ENCODE measurements at regions not wholly inside any gene's neighbourhood (a gene's known extent, or its start where the extent isn't known, plus 50 kb on each side); places are given as distances from the start of the nearest gene placed in this dataset.
"Not testable (repeated sequence)": the region's sequence is repeated elsewhere in the genome, so short reads cannot be mapped to it uniquely, and the experiment has no call there.

DNA sequence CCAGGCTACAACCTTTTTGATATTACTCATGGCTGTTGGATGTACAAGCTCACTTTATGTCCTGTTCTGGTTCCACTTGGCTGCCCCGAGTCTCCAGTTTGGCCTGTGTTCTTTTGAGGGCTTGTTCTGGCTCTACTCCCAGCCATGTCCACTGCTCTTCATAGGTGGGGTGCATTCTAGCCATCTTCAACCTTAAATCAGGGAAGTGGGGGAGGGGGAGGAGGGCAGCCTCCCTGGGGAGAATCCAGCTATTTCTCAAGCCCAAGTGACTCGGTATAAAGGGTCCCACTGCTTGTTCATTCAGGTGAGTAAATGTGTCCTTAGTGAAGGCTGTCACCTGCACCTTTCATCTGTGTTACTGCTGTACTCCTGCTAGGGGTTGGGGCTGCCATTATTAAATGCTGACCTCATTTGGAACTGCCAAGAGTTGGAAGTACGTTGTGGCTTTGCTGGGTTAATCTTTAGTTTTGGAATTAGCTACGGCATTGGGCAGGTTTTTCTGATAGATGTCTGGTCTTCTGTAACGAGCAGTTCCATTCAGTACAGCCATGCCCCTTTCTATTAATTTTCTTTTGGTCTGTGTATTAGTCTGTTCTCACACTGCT, 255.8 kb downstream of the GOLGA6L6 start:
- DNase-seq: peak; percentile 52

DNA sequence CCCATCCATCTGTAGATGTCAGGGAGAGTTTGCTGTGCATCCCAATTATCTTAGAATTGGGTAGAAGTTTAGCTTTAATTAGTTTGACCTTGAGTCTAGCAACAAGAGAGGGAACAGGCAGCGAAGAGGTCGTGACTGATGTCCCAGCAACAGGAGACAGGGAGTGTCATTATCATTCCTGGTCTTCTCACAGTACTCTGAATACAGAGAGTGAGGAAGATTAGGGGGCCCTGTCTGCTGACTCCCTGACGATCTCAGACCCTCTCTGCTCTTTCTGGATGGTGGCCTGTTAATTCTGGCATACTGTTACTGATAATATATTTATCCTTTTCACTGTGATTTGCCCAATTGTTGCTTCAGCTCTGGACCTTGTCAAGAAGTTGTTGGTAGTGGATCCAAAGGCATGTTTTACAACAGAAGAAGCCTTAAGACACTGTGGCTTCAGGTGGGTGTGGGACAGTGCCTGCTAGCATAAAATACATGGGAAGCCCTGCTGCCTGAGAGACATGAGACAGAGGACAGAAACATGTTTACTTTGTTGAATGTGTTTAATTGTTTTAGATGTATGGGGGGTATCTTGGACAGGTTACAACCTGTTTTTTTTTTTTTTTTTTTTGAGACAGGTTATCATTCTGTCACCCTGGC, 256.6 kb downstream of the GOLGA6L6 start:
- peak; percentile 38 for DNase-seq

DNA sequence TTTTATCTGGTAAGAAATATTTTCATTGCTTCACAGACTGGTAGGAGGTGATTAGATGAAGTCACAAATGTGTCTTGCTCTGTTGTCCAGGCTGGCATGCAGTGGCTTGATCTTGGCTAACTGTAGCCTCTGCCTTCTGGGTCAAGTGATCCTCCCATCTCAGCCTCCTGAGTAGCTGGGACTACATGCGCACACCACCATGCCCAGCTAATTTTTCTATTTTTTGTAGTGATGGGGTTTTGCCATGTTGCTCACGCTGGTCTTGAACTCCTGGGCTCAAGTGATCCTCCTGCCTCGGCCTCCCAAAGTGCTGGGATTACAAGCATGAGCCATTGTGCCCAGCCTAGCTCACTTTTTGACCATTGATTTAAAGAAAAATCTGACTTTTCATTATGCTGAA, 257.9 kb downstream of the GOLGA6L6 start:
- peak; percentile 38 for DNase-seq

DNA sequence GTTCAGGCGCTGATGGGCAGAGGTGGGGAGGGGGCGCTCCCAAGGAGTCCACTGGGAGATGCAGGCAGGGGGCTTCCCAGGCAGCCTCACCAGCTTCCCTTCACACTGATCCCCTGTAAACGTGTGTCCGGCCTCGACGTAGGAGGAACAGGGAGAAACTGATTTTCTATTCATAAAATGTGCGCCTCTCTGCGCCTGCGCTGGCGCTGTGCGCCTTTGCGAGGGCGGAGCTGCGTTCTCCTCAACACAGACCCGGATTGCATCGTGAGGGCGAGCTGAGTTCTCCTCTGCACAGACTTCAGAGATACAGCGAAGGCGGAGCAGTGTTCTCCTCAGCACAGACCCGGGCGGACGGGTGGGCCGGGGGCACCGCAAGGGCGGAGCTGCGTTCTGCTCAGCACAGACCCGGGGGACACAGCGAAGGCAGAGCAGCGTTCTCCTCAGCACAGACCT, 259.1 kb downstream of the GOLGA6L6 start:
- peak; percentile 52 for DNase-seq

DNA sequence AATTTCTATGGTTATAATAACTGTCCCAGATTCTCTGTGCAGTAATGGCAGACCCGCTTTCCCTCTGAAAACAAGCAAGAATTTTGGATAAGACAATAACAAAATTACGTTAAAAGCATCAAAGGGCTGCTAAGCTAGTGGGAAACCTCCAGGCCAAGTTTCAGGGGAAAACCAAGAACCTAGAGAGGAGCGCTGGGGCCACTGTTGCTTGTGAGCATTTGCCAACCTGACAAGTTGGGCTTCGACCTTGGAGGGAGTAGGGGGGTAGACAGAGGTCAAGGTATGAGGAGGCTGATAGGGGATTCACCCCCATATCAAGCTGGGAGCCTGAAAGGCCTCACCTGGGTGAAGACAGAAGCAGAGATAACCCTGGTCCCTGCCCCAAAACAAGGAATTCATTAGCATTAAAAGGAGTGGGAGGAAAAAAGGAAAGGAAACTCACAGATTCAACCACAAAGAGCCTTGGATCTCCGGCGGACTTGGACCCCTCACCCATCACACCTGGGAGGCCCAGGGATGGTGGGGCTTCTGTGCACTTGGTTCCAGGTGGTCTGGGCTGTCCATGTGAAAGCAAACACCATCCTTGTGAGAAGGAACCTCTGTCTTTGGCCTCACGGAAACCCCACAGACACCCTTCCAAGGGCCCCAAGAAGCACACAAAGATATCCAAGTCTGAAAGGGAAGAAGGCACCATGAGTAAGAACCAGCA, 259.9 kb downstream of the GOLGA6L6 start:
- DNase-seq: not testable (repeated sequence)

DNA sequence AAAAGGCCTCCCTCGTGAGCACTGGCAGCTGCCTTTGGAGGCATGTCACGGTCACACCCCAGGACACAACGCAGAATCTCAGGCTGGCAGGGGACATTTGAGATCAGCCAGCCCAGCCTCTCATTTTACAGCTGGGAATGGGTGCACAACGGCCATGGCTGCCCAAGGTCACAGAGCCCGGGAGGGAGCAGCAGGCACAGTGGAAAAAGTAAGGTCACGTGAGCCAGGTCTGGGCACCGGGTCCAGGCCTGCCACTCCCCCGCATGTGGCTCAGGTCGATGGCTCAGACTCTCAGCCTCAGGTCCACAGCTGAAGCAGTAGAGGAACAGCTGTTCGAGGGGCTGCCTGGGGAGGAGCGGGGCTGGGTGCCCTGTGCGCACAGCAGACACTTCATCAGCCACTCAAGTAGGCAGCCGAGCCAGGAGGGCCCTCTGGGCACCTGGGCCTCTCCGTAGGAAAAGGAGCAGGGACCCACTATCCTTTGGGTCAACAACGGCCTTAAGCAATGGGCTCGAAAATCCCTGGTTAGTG, 260.6 kb downstream of the GOLGA6L6 start:
- no peak for DNase-seq

DNA sequence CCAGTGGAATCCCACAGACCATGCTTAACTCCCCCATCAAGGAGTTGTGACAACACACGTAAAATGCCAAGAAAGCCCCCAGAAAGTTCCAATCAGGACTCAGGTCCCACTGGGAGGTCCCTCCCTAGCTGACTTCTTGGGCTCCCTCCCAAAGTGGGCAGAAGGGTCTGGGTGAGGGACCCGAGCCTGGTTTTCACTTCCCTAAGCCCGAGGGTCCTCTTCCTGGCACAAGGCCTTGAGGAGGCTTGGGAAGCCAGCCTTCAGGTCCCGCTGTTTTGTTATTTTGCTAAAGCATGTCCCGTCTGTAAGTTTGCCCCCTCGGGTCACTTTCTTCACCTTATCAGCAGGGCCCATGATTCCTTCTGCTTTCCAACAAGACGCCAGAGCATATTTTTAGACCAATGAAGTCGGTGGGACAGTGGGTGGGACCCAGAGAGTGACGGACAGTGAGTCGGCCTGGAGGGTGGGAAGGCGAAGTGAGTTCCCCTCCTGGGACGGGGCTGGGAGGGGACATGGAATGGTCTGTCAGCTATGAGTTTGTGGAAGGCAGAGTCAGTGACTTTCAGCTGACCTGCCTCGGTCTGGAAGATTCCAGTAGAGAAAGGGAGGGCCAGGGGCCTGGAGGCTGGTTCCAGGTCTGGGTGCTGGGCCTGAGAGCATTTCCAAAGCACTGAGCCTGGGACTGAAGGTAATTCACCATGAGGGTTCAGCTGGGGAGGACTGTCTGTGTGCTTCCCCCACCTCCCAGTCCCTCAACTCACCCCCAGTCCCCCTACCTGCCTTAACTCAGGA, 261.3 kb downstream of the GOLGA6L6 start:
- not testable (repeated sequence) for DNase-seq

DNA sequence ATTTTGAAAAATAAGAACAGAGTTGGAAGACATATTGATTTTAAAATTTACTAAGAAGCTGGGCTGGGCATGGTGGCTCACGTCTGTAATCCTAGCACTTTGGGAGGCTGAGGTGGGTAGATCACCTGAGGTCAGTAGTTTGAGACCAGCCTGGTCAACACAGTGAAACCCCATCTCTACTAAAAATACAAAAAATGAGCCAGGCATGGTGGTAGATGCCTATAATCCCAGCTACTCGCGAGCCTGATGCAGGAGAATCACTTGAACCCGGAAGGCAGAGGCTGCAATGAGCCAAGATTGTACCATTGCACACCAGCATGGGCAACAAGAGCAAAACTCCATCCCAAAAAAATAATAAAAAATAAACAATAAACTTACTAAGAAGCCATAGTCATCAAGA, 262.5 kb downstream of the GOLGA6L6 start:
- DNase-seq: not testable (repeated sequence)

DNA sequence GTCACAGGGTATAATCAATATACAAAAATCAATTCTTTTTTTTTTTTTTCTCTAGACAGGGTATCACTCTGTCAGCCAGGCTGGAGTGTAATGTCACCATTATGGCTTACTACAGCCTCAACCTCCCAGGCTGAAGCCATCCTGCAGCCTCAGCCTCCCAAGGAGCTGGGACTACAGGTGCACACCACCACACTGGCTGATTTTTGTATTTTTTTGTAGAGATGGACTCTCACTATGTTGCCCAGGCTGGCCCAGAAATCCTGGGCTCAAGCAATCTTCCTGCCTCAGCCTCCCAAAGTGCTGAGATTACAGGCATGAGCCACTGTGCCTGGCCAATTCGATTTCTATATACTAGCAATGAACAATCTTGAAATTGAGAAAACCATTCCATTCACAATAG, 263.2 kb downstream of the GOLGA6L6 start:
- DNase-seq: not testable (repeated sequence)

DNA sequence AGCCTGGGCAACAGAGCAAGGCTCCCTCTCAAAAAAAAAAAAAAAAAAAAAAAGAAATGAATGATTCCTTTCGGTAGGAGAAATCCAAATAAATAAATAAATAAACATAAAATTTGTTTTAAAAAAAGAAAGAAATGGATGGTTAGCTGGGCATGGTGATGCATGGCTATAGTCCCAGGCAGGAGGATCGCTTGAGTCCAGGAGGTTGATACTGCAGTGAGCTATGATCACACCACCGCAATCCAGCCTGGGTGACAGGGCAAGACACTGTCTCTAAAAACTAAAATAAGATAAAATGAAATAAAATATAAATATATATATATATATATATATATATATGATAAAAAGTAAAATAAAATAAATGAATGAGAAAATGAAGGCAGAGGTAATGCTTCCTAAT, 264.1 kb downstream of the GOLGA6L6 start:
- not testable (repeated sequence) for DNase-seq

DNA sequence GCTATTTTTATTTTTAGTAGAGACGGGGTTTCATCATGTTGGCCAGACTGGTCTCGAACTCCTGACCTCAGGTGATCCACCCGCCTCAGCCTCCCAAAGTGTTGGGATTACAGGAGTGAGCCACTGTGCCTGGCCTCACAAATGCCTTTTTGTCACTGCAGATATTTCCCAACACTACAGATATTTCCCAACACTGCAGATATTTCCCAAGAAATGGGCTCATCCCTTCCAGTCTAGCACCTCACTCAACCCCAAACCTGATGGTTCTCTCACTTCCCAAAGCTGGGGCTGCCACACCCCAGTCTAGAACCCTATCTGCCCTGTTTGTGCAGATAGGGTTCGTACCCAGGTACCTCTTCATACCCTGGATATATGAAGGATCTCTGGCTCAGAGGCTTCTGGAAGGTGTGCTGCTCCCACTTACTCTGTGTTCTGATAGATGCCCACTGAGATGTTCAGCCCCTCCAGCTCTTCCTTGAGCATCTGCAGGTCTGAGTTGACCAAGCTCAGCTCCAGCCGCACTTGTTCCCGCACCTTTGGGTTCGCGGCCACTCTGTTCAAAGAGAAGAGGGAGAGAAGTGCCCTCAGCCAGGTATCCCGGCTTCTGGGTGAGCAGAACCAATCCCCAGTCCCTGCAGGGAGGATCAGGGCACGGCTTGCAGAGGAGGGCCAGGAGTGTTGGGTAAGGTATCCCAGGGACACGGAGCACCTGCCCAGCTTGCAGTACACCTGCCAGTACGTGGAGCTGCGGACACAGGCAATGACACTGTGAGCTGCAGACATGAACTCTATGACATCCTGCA, 265.1 kb downstream of the GOLGA6L6 start:
- DNase-seq: not testable (repeated sequence)

DNA sequence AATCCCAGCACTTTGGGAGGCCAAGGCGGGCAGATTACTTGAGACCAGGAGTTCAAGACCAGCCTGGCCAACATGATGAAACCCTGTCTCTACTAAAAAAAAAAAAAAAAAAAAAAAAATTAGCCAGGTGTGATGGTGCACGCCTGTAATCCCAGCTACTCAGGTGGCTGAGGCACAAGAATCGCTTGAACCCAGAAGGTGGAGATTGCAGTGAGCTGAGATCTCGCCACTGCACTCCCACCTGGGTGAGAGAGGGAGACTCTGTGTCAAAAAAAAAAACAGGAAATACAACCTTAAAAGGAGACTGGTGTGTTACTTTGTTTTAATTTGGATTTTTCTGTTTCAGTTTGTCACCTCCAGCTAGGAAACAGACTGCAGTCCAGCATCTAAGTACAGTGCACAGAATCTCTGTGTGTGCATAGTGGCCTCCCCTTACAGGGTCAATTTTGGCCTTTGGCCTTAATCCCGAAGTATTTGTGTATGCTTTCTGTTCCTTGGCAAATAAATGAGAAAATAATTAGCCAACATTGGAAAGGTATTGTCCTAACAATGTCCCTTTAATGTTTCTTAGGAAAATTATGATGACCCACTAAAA, 266.1 kb downstream of the GOLGA6L6 start:
- not testable (repeated sequence) for DNase-seq

DNA sequence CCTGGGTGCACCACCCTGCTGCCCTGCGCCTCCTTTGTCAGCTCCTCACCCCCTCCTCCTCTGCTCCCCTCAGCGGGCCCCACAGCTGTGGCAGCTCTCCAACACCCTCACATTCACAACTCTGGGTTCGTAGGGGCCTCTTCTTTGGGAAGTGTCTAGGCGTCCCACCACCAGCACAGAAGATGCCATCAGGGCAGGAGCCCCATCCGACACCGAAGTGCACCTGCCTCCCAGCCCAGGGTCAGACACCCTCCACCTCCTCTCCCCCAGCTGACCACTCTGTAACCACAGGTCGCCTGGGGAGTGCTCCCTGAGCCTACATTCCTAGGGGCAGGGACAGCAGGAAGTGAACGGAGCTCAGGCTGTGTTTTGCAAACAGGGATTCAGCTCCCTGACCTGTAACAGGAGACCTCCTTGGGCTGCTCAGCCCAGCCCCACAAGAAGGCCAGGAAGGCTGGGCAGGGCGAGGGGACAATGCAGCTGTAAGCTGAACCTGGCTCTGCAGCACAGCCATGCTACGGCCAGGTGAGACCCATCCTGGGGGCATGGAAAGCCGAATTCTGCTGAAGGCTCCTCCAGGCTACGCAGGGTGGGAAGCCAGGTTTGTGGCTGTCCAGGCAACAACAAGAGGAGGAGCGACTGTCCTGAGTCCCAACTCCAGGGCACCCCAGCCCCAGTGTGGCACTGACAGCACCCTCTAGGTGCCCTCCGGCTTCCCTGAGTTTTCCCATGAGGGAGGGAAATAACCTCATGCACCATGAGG, 269.0 kb downstream of the GOLGA6L6 start:
- DNase-seq: no peak

DNA sequence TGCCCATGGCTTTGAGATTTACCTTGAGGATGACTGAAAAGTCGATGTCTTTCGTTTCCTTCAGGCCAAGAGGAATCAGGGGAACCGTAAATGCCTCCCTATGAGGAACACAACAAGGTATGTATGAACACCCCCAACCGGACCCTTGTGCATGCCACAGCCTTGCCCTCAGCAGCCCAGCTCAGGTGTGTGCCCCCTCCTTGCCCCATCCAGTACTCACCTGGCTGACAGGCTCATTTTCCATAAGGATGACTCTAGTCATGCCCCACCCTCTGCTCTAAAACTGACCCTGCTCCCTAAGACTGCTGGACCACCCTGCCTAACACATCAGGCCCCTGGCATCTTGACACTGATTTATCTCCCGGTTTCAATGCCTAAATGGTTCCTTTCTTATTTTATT, 270.0 kb downstream of the GOLGA6L6 start:
- no peak for DNase-seq

DNA sequence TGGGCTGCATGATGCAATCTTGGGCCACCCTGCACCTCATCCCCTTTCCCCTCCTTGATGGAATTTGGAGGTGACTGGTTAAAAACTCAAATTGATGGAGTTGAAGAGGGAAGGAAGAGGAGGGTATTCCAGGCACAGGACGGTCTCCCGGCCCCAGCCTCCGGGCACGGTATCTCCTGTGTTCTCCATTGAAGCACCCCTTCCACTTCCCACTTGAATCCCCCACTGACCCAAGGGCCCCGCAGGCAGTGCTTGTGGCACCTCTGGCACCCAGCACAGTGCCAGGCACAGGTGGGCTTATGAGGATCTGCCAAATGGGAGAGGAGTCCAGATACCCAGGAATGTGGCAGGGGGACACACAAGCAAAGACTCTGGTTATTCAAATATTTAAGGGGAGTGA, 271.6 kb downstream of the GOLGA6L6 start:
- not testable (repeated sequence) for DNase-seq

DNA sequence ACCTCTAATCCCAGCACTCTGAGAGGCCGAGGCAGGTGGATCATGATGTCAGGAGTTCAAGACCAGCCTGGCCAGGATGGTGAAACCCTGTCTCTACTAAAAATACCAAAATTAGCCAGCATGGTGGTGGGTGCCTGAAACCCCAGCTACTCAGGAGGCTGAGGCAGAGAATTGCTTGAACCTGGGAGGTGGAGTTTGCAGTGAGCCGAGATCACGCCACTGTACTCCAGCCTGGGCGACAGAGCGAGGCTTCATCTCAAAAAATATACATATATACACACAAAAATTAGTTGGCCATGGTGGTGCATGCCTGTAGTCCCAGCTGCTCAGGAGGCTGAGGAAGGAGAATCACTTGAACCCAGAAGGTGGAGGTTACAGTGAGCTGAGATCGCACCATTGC, 273.6 kb downstream of the GOLGA6L6 start:
- not testable (repeated sequence) for DNase-seq

DNA sequence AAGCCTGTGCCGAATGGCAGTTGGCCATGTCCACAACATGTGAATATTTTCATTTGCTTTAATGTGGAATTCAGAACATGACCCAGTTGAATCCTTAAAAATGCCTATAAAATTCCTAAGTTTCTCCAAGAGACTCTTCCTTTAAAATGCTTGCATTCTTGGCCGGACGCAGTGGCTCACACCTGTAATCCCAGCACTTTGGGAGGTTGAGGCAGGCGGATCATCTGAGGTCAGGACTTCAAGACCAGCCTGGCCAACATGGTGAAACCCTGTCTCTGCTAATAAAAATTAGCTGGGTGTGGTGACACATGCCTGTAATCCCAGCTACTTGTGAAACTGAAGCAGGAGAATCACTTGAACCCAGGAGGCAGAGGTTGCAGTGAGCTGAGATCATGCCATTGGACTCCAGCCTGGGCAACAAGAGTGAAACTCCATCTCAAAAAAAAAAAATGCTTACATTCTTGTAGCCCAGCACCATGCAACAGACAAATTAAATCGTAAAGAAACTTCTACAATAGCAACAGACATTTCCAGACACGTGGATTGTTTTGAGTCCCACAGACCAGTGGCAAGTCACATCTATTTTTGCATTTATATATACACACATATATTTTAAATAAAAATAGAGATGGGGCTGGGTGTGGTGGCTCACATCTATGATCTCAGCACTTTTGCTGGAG, 274.4 kb downstream of the GOLGA6L6 start:
- not testable (repeated sequence) for DNase-seq

DNA sequence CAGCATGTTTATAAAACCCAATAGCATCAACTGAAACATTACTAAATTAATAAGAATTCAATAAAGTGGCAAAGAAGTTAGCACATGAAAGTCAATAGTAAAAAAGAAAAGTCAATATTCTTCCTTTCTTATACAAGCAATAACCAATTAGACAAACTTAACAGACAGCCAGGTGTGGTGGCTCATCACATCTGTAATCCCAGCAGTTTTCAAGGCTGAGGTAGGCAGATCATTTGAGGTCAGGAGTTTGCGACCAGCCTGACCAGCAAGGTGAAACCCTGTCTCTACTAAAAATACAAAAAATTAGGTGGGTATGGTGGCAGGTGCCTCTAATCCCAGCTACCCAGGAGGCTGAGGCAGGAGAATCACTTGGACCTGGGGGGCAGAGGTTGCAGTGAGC, 275.9 kb downstream of the GOLGA6L6 start:
- DNase-seq: not testable (repeated sequence)

DNA sequence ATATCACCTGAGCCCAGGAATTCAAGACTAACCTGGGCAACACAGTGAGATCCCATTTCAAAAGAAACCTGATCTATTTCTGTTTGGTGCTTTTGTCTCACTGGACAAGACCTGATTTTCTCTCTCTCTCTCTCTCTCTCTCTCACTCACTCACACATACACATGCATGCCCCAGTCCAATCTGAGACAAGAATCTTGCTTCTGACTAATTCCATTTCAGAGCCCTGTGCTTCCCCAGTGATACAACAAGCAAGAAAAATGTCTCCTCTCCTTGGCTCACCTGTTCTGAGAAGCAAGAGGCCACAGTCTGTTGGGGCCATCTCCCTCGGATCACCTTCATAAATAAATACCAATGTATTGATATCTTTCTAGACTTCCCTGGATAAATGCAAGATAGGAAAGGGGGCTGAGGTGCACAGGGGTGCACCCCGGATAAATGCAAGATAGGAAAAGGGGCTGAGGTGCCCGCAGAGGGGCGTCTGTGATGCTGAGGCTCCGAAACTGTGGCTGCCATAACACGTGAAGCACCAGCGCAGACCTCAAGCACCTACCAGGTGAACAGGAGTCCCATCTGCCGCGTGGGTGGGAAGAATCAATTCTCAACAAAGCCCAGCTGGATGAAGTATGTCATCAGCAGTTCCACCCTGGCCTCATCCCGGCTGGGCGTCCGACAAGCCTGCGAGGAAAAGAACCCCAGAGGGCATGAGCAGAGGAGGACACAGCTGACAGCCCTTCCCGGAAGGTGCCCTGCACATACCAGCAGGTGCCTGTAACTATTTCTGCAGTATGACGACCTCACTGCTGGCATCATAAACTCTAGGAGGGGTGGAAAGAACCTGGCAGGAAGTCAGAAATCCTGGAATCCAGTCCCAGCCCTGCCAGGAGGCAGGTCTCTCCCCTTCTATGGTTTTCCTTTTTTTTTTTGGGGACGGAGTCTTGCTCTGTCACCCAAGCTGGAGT, 280.0 kb downstream of the GOLGA6L6 start:
- not testable (repeated sequence) for DNase-seq

Measured in activated CD8-positive, alpha-beta memory T cell treated with anti-CD3 and anti-CD28 coated beads for 24 hours (primary cell).